Common myeloid progenitor, CD34-positive (primary cell): ENCODE measurements at regions not wholly inside any gene's neighbourhood (a gene's known extent, or its start where the extent isn't known, plus 50 kb on each side); places are given as distances from the start of the nearest gene placed in this dataset.

Experiments used
- CTCF ChIA-PET: fragments of 350-600 bp; sonication (Branson Sonifier 250); formaldehyde crosslinking; loops from one replicate; lab custom pipeline; 2021; ENCODE audit warnings: antibody characterized with exemption; lab: Charles Lee
- POLR2A ChIA-PET: fragments of 350-600 bp; sonication (Branson Sonifier 250); formaldehyde crosslinking; loops from one replicate; lab custom pipeline; 2021; ENCODE audit warnings: antibody characterized with exemption; lab: Charles Lee
- DNase-seq, 3 donors: peaks; one replicate each; pipeline versions ENCODE4 v3.0.0 to v3.0.0-alpha.2; 2013
- H3K27ac ChIP-seq, 2 experiments: 1 replicate in 1 of 2; 2 replicates in 1 of 2; pipeline ENCODE4 v1.7.0; 2013; ENCODE audit warnings: inconsistent platforms in 2 of 2, low read length in 2 of 2, mild to moderate bottlenecking in 2 of 2, low read depth in 1 of 2, moderate library complexity in 1 of 2; ENCODE audit not compliant: severe bottlenecking in 2 of 2, insufficient read depth in 1 of 2, poor library complexity in 1 of 2
- H3K27me3 ChIP-seq, 5 experiments: replicated peaks in 2 of 5; 1 replicate in 3 of 5; 2 replicates in 2 of 5; pipeline versions ENCODE4 v1.6.1 to v1.7.0; 2013; ENCODE audit warnings: low read length in 4 of 5, mild to moderate bottlenecking in 2 of 5, moderate library complexity in 2 of 5, inconsistent platforms in 1 of 5; ENCODE audit not compliant: insufficient read depth in 5 of 5, control insufficient read depth in 4 of 5
- H3K36me3 ChIP-seq, 4 experiments: 1 replicate in 2 of 4; 2 replicates in 2 of 4; pipeline versions ENCODE4 v1.6.1 to v1.7.0; 2013; ENCODE audit warnings: low read length in 3 of 4, control low read depth in 1 of 4, mild to moderate bottlenecking in 1 of 4; ENCODE audit not compliant: control insufficient read depth in 4 of 4, insufficient read depth in 4 of 4
- H3K4me1 ChIP-seq, 4 experiments: 1 replicate in 3 of 4; 2 replicates in 1 of 4; pipeline versions ENCODE4 v1.6.1 to v1.7.1; 2013; ENCODE audit warnings: low read length in 3 of 4, mild to moderate bottlenecking in 3 of 4, control low read depth in 1 of 4, inconsistent platforms in 1 of 4, moderate library complexity in 1 of 4; ENCODE audit not compliant: control insufficient read depth in 4 of 4, insufficient read depth in 4 of 4; ENCODE audit errors: control extremely low read depth in 1 of 4
- H3K4me3 ChIP-seq, 7 experiments: 1 replicate in 4 of 7; 2 replicates in 3 of 7; pipeline versions ENCODE4 v1.5.1 to v1.7.0; 2013; ENCODE audit warnings: mild to moderate bottlenecking in 7 of 7, low read length in 6 of 7, moderate library complexity in 6 of 7, inconsistent platforms in 2 of 7, low read depth in 2 of 7, control low read depth in 1 of 7; ENCODE audit not compliant: insufficient read depth in 4 of 7, control insufficient read depth in 1 of 7; ENCODE audit errors: extremely low read depth in 1 of 7
- H3K9me3 ChIP-seq, 5 experiments: 1 replicate in 4 of 5; 2 replicates in 1 of 5; pipeline versions ENCODE4 v1.6.1 to v1.7.1; 2013; ENCODE audit warnings: low read length in 4 of 5, mild to moderate bottlenecking in 2 of 5, inconsistent platforms in 1 of 5, low read depth in 1 of 5, moderate library complexity in 1 of 5; ENCODE audit not compliant: control insufficient read depth in 4 of 5, insufficient read depth in 2 of 5; ENCODE audit errors: control extremely low read depth in 1 of 5
- WGBS: methylation state at CpG from one replicate; pipeline ENCODE4 v1.1.5; 2013; ENCODE audit not compliant: insufficient coverage; 5-methylcytosine and 5-hydroxymethylcytosine counted together

DNA sequence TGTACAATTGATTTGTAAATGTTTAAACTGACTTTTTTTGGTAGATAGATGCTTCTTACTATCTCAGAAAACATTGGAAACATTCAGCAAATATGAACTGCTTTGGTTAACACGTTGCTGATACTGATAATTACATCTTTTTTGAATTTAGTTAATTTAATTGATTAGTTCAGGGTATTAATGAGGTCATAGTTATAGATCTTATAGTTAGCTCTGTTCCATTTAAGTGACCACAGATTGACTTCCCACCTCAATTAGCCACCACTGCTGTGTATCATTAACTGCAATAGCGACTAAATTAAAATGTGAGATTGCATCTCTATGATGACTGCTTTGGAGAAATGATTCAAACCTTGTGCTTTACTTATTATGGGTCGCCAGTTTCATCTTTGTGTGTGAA is 407.1 kb upstream of the EDIL3 start:
- CTCF ChIA-PET = no interaction called here
- Histone ChIP-seq H3K36me3 (no peaks in the 10 kb centered on the region), H3K4me3 (no peak overlapping the region), H3K27me3 (no peaks in the 10 kb centered on the region), H3K27ac (no peak overlapping the region), H3K9me3 (peaks cover 0 to 1% (median 0%) of the 10 kb centered on the region in 5 experiments), H3K4me1 (no peaks in the 10 kb centered on the region)
- DNase-seq = no peak
- WGBS = no CpG with 5 or more reads among the region's 3 CpGs
- POLR2A ChIA-PET = no interaction called here

DNA sequence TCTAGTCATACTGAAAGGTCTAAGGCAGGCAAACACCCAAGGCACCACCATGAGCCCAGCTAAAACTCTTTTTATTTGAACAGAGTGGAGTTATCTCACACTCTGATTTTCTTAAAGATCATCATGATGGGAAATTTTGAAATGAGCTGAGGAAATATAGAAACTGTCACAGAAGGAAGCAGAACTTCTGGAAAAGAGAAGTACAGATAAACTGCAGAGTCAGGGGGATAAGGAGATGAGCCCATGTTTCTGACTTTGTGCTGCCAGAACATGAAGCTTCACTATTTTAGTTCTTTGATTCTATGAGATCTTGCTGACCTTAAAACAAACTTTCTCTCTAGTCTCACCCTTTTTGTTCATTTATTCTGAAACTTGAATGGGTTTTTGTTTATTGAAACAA is 406.5 kb upstream of the EDIL3 start:
- Histone ChIP-seq H3K4me1 (no peaks in the 10 kb centered on the region), H3K9me3 (peaks cover 0 to 1% (median 0%) of the 10 kb centered on the region in 5 experiments), H3K27ac (no peak overlapping the region), H3K4me3 (no peak overlapping the region), H3K27me3 (no peaks in the 10 kb centered on the region), H3K36me3 (no peaks in the 10 kb centered on the region)
- ChIA-PET POLR2A (no interaction called here), CTCF (no interaction called here)
- DNase-seq = peak in 1 of 3 donors; percentile 1

GRCh38 chr5:84790406-84790805 is 405.7 kb upstream of the EDIL3 start:
- Histone ChIP-seq H3K27me3 (no peaks in the 10 kb centered on the region), H3K36me3 (no peaks in the 10 kb centered on the region), H3K4me3 (no peak overlapping the region), H3K27ac (no peak overlapping the region), H3K9me3 (peaks cover 0 to 1% (median 0%) of the 10 kb centered on the region in 5 experiments), H3K4me1 (no peaks in the 10 kb centered on the region)
- no peak for DNase-seq
- ChIA-PET POLR2A (no interaction called here), CTCF (no interaction called here)
- no CpG with 5 or more reads among the region's 1 CpG for WGBS

DNA sequence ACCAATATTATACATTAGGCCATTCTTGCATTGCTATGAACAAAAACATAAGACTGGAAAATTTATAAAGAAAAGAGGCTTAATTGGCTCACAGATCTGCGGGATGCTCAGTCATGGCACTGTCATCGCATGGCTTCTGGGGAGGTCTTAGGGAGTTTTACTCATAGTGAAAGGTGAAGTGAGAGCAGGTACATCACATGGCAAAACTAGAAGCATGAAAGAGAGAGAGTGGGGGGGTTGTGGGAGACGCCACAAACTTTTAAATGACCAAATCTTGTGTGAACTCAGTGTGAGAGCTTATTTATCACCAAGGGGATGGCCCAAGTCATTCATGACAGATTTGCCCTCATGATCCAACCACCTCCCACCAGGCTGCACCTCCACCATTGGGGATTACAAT is 398.3 kb upstream of the EDIL3 start:
- ChIA-PET CTCF (no interaction called here), POLR2A (no interaction called here)
- no peaks in the 10 kb centered on the region for H3K36me3 ChIP-seq
- no peak overlapping the region for H3K4me3 ChIP-seq
- no peaks in the 10 kb centered on the region for H3K9me3 ChIP-seq
- no peaks in the 10 kb centered on the region for H3K4me1 ChIP-seq
- H3K27me3 ChIP-seq = no peaks in the 10 kb centered on the region
- no peak overlapping the region for H3K27ac ChIP-seq
- WGBS = 100% methylated on average over 3 of the region's 3 CpGs
- no peak for DNase-seq

- Histone ChIP-seq H3K27me3 (no peaks in the 10 kb centered on the region), H3K36me3 (no peaks in the 10 kb centered on the region), H3K9me3 (no peaks in the 10 kb centered on the region), H3K4me1 (no peaks in the 10 kb centered on the region), H3K4me3 (no peak overlapping the region), H3K27ac (no peak overlapping the region)
- no CpG with 5 or more reads among the region's 2 CpGs for WGBS
- POLR2A ChIA-PET = no interaction called here
- no peak for DNase-seq
- CTCF ChIA-PET = no interaction called here
Observed at GRCh38 chr5:84779186-84779585, 394.5 kb upstream of the EDIL3 start.

DNA sequence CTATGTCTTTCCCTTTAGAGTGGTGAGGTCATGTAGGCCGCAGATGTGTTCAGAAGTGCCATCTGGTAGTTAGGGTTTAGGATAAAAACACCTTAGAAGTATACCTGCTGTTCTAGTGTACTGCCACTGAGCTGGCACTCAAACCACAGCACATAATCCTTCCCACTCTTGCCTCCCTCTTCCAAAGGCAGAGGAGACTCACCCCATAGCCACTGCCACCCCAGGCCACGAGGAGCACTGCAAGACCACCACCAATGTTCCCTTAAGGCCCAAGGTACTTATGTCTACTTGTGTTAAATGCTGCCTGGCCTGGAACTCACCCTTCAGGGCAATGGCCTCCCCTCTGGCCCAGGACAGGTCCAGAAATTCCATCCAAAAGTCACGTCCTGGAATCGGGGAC is 379.5 kb upstream of the EDIL3 start:
- Histone ChIP-seq H3K27me3 (no peaks in the 10 kb centered on the region), H3K27ac (no peak overlapping the region), H3K36me3 (no peaks in the 10 kb centered on the region), H3K4me1 (no peaks in the 10 kb centered on the region), H3K4me3 (no peak overlapping the region), H3K9me3 (no peaks in the 10 kb centered on the region)
- WGBS = 85% methylated on average over 3 of the region's 4 CpGs
- ChIA-PET CTCF (no interaction called here), POLR2A (no interaction called here)
- no peak for DNase-seq

GRCh38 chr5:84758008-84758407 is 373.3 kb upstream of the EDIL3 start:
- Histone ChIP-seq H3K9me3 (no peaks in the 10 kb centered on the region), H3K27ac (no peak overlapping the region), H3K36me3 (no peaks in the 10 kb centered on the region), H3K27me3 (no peaks in the 10 kb centered on the region), H3K4me3 (no peak overlapping the region), H3K4me1 (no peaks in the 10 kb centered on the region)
- ChIA-PET CTCF (no interaction called here), POLR2A (no interaction called here)
- no peak for DNase-seq
- no CpG with 5 or more reads among the region's 1 CpG for WGBS
